HG03457 (cell line): ENCODE measurements at regions not wholly inside any gene's neighbourhood (a gene's known extent, or its start where the extent isn't known, plus 50 kb on each side); places are given as distances from the start of the nearest gene placed in this dataset.
A peak's percentile ranks its signal among the peaks of the same experiment; 100 is the strongest.
"Not testable (repeated sequence)": the region's sequence is repeated elsewhere in the genome, so short reads cannot be mapped to it uniquely, and the experiment has no call there.

ENCODE experiments used
- ATAC-seq: cut with Tn5 transposase; IDR thresholded peaks from one replicate; pipeline ENCODE4 v1.9.1; 2021; ENCODE audit warnings: moderate number of reproducible peaks; ENCODE audit not compliant: unreplicated experiment

DNA sequence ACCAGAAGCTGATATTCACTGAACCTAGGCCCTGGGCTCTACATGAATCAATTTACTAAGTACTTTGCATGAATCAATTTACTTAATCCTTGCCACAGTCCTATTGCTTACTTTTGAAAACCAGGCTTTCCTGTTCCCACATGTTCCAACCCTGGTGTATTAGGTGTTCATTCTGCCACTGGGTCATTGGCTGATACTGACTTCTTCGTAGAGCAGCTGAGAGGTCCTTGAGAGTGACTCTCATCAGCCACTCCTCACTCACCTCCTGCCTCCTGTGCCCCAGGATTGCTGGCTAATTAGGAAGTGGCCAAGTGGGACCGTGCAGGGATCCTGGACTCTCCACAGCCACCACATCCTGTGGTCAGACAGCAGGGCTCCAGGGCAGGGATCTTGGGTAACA, 109.5 kb upstream of the CXorf66 start:
- not testable (repeated sequence) for ATAC-seq

DNA sequence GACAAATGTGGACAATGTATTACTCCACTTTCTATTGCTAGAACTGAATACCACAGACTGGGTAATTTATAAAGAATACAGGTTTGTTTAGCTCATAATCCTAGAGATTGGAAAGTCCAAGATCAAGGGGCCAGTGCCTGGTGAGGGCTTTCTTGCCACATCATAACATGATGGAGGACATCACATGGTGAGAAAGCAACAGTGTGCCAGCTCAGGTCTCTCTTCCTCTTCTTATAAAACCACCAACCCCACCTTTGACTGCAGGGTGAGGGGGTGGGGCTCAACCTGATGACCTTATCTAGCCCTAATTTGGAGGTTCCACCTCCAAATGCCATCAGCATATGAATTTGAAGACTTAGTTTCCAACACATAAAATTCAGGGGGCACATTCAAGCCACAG, 105.7 kb upstream of the CXorf66 start:
- no peak for ATAC-seq

DNA sequence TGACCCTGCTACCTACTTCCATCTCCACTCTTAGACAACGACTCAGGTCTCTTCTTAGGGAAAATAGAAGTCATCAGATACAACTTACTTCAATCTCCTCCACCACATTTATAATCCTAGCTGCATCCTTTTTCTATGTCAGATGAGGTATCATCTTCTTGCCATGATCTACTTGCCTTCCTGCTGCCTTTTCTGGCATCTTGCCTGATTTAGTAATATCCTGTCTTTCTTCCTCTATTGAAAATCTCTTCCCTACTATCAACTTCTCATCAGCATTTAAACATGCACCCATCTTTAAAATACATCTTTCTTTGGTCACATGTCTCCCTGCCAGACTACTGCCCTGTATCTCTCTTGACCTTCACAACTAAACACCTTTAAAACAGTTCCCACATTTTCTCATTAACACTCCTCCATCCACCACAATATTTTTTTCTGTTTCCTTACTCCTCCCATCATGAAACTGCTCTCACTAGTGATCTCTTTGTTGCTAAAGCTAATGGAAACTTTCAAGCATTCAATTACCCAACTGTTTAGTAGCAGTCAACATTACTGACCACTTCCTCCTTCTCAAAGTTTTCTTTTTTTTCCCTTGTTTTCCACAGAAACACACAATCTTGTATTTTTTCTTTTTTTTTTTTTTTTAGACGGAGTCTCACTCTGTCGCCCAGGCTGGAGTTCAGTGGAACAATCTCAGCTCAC, 100.8 kb upstream of the CXorf66 start:
- no peak for ATAC-seq

DNA sequence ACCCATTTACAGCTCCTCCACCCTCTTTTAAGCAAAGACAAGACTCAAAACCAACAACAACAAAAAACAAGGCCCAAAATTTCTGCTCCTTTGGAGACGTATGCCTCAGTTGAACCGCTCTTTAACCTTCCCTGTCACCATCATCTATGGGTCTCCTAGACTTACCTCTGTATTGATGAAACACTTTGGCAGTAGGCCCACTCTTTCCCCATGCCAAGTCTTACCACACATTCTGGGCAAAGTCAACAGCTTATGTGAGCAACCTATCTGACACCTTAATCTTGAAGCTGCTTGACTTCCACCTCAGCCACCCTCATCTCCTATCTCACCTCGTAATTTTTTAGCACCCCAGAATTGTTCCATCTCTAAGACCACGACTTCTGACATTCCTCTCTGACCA, 99.7 kb upstream of the CXorf66 start:
- ATAC-seq, result no peak

DNA sequence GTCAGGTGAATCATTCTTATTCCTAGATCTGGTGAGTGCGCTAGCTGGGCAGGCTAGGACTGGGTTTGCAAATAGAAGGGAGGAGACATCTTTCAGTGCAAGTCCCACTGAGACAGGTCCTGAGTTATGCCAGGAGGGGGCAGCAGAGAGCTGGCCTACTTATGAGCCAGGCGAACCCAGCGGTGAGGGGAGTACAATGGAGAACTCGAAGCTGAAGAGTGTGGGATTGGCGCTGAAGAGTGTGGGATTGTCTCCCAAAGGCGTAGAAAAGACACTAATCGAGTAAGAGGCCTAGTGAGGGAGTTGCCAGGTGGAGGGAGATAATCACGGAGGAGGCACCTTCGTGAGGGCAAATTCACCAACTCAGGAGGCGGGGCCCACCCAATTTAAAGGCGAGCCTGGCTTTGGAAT, 91.7 kb upstream of the CXorf66 start:
- ATAC-seq, result peak; percentile 86

DNA sequence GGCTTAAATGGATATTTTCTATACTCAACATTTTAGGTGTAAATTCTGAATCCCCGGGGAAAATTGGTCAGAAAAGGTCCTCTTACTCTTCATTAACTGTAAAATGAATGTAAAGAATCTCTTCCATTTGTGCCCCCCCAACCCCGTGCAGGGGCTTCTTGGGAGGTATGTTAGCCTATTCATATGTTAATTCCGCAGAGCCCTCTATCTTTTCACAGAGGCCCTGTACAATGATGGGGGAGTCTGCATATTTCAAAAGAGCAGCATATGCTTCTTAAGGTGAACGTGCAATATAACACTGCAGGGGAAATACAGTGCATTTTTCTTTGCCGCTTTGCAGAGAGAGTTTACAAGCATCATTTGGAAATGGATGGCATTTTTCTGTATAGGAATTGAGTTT, 88.5 kb upstream of the CXorf66 start:
- no peak for ATAC-seq

DNA sequence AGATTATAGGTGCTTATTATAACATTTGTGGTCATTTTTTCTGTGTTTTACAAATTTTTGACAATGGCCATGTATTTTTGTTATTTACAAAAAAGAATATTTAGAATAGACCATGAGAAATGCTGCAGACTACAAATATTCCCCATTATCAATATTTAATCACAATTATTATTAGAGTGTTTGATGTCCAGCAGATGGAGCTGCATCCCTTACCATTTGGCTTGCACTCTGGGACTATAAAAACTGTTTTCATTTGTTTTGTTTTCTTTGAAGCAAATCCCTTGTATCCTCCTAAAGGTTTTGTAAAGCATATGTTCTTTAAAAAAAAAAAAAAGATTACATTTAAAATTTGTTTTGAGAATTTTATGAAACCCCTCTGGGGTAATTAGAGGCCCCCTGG, 85.6 kb upstream of the CXorf66 start:
- ATAC-seq, result no peak

DNA sequence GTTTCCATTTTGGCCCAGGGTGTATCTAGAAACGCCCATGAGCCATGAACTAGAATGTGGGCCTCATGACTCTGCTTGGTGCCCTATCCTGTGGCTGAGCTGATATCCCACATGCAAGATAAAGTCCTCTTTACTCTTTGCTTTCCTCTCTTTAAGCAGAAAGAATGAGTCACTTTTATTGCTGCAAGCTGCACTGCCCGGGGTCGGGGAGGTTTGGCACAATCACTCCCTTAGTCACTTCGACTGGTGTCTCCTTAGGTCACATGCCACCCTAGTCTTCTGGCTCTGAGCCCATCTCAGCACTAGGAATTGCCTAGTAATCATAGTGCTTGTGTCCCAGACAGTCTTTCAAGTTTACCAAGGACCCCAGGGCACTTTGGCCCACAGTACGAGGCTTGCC, 75.1 kb upstream of the CXorf66 start:
- ATAC-seq, result no peak

DNA sequence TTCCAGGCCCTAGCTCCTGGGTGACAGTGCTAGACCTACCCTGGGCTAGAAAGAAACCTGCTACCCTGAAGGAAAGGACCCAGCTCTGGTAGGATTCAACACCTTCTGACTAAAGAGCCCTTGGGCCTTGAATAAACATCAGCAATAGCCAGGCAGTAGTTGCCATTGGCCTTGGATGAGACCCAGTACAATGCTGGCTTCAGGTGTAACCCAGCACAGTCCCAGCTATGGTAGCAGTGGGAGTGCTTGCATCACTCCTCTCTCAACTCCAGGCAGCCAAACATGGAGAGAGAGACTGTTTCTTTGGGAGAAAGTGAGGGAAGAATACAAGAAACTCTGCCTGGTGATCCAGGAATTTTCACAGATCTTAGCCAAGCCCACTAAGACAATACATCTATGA, 73.5 kb upstream of the CXorf66 start:
- no peak for ATAC-seq

DNA sequence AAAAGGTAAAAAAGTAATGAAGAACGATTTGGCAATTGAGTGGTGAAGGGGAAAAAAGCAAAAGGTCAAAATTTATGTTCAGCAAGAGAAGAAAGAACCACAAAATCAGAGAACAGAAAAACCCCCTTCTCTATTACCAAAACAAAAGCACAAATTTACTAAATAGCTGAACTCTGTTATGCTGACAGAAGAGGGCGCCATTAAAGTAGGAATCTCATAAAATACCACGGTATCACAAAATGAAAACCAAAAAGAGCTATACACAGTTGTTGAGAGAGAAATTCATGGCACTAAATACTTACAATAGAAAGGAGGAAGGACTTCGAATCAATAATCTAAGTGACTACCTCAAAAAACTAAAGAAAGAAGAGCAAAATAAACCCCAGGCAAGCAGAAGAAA, 69.6 kb upstream of the CXorf66 start:
- no peak for ATAC-seq

DNA sequence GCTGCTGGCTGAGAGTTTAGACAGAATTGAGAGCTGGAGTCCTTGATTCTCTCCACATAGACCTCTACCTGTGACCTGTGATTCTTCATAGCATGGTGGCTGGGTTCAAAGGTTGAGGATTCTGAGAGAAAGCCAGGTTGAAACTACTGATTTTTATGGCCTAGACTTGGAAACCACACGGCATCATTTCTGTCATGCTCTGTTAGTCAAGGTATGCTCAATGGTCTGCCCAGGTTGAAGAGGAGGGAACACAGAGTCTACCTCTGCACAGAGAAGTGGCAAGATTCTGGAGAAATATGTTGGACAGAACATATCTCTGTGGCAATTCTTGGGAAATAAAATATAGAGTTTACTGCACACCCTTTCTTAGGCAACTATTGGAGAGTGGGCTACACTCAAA, 57.2 kb upstream of the CXorf66 start:
- ATAC-seq, result no peak

DNA sequence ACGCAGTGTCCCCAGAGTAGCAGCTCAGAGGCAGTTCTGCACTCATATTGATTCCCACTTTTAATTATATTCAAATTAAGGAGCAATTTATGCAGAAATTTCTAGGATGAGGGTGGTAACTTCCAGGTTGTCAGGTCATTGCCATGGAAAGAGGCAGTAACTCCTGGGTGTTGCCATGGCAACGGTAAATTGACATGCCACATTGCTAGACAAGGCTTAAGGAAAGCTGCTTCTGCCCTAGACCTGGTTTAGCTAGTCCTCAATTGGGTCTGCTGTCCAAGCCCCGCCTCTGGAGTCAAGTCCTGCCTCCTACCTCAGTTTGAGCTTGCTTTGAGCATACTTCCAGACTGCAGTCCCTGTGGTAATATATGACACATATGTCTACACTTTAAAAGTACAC, 53.8 kb upstream of the CXorf66 start:
- not testable (repeated sequence) for ATAC-seq
